T-helper 17 cell (primary cell): ENCODE measurements at regions not wholly inside any gene's neighbourhood (a gene's known extent, or its start where the extent isn't known, plus 50 kb on each side); places are given as distances from the start of the nearest gene placed in this dataset.

Experiments
- ATAC-seq: fragments of 150-1000 bp; cut with Tn5 transposase; 2 replicates; pipeline ENCODE4 v1.10.0; 2021; ENCODE audit warnings: mild to moderate bottlenecking, moderate library complexity
- DNase-seq, 3 donors: peaks; one replicate each; pipeline versions ENCODE4 v3.0.0 to v3.0.0-alpha.2; 2020 to 2021
- H3K9me3 ChIP-seq: one replicate; pipeline ENCODE4 v1.7.0; 2013; ENCODE audit warnings: low read length, mild to moderate bottlenecking; ENCODE audit not compliant: control insufficient read depth, poor library complexity, severe bottlenecking
- H3K27ac Mint-ChIP-seq: one replicate; pipeline ENCODE4 v1.8.0; 2022; ENCODE audit warnings: mild to moderate bottlenecking, moderate library complexity, mixed read lengths
- H3K27me3 Mint-ChIP-seq: one replicate; pipeline ENCODE4 v1.8.0; 2022; ENCODE audit warnings: mixed read lengths
- H3K36me3 Mint-ChIP-seq: one replicate; pipeline ENCODE4 v1.8.0; 2022; ENCODE audit warnings: low read depth, mixed read lengths
- H3K4me1 Mint-ChIP-seq: one replicate; pipeline ENCODE4 v1.8.0; 2022; ENCODE audit warnings: mild to moderate bottlenecking, mixed read lengths
- H3K4me3 Mint-ChIP-seq: one replicate; pipeline ENCODE4 v1.8.0; 2022; ENCODE audit warnings: mild to moderate bottlenecking, moderate library complexity, mixed read lengths

- DNase-seq (no peak), ATAC-seq (no peak)
- no peak overlapping the region for H3K4me3 Mint-ChIP-seq
- no peaks in the 10 kb centered on the region for H3K36me3 Mint-ChIP-seq
- no peak overlapping the region for H3K27ac Mint-ChIP-seq
- H3K9me3 ChIP-seq = no peaks in the 10 kb centered on the region
- H3K27me3 Mint-ChIP-seq = peaks cover 17% of the 10 kb centered on the region
- H3K4me1 Mint-ChIP-seq = no peaks in the 10 kb centered on the region
Observed at GRCh38 chr9:86747711-86748110, 199.6 kb downstream of the GAS1 start.

GRCh38 chr9:86741311-86742208 is 205.7 kb downstream of the GAS1 start:
- no peak for DNase-seq
- ATAC-seq = no peak
- no peak overlapping the region for H3K4me3 Mint-ChIP-seq
- no peaks in the 10 kb centered on the region for H3K9me3 ChIP-seq
- H3K27ac Mint-ChIP-seq = no peak overlapping the region
- peaks cover 10% of the 10 kb centered on the region for H3K27me3 Mint-ChIP-seq
- H3K4me1 Mint-ChIP-seq = no peaks in the 10 kb centered on the region
- no peaks in the 10 kb centered on the region for H3K36me3 Mint-ChIP-seq

DNA sequence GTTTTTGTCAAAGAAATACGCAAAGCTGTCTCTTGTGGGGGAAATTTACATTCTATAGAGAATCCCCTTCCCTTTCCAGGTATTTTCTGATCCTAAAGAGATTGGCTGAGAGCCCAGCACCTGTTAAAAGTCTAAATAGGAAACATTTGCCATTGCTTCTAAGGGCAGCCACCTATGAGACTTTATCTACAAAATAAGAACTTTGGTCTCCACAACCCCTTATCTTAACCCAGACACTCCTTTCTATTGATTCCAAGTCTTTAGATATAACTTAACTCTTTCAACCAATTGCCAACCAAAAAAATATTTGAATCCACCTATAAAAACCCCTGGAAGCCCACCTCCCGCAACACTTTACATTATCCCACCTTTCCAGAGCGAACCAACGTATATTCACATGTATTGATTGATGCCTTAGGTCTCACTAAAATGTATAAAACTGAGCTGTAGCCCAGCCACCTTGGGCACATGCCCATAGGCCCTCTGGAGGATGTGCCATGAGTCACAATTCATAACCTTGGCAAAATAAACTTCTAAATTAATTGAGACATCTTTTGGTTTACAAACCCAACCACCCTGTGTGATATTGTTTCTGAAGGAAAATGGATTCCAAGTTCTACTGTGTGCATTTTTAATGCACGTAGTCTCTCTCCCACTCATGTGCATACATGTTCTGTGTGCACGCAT is 211.4 kb downstream of the GAS1 start:
- Mint-ChIP-seq H3K4me3 (no peak overlapping the region), H3K4me1 (no peaks in the 10 kb centered on the region), H3K27me3 (peaks cover 11% of the 10 kb centered on the region), H3K27ac (no peak overlapping the region), H3K36me3 (no peaks in the 10 kb centered on the region)
- ATAC-seq = no peak
- no peaks in the 10 kb centered on the region for H3K9me3 ChIP-seq
- DNase-seq = no peak

DNA sequence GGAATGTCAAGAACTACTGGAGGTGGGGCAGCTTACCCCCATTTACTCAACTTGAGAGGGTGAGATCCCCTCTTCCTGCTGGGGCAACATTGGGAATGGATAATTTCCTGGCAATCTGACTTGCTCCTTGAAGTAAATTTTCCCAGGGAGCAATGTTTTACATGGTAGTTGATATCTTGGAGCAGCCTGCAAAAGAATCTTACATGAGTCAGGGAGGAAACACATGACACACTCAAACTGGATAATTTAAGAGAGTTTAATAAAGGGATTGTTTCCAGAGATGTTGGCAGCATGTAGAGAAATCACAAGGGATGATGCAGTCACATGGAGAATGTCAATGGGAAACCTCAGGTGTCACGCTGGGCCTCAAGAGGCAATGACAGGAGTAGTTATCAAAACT is 212.5 kb downstream of the GAS1 start:
- Mint-ChIP-seq H3K4me1 (no peaks in the 10 kb centered on the region), H3K4me3 (no peak overlapping the region), H3K36me3 (no peaks in the 10 kb centered on the region), H3K27ac (no peak overlapping the region), H3K27me3 (peaks cover 10% of the 10 kb centered on the region)
- H3K9me3 ChIP-seq = no peaks in the 10 kb centered on the region
- ATAC-seq (no peak), DNase-seq (no peak)

DNA sequence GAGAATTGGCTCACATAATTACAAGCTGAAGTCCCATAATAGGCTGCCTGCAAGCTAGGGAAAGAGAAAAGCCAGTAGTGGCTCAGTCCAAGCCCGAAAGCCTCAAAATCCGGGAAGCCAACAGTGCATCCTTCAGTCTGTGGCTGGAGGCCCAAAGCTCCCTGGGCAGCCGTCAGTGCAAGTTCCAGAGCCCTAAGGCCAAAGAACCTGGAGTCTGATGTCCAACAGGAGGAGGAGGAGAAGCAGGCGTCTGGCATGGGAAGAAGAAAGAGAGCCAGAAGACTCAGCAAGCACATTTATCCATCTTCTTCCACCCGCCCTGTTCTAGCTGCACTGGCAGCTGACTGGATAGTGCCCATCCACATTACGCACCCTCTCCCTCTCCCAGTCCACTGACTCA is 213.4 kb downstream of the GAS1 start:
- no peaks in the 10 kb centered on the region for H3K9me3 ChIP-seq
- Mint-ChIP-seq H3K36me3 (no peaks in the 10 kb centered on the region), H3K27ac (no peak overlapping the region), H3K4me1 (no peaks in the 10 kb centered on the region), H3K4me3 (no peak overlapping the region), H3K27me3 (peaks cover 7% of the 10 kb centered on the region)
- no peak for DNase-seq
- no peak for ATAC-seq

DNA sequence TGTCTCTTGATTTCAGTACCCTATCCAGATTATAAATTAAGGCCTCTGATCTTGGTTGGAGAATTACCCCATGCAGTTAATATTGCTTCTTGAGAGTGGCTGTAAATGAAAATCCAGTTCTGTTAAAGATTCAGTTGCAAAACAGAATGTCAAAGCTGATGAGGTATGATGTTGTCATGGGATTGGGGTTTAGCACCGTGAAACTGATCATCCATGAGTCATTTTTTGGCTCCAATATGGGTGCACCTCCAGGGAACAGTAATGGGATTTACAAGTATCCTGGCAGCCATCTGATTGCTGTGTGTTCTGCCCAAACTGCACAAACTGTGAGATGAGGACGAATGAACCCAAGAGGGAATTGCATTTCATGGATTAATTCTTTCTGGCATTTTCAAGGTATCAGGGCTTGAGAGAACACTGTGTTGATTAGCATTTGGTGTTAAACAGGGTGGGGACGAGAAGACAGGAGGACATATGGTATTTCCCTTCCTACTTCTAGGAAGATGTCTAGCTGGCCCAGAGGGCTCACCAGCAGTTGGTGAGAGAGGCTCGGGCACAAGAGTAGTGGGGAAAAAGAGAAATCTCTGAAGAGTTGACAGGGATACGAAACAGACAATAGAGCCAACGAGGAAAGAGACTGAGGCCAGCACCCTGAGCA is 214.7 kb downstream of the GAS1 start:
- Mint-ChIP-seq H3K4me3 (no peak overlapping the region), H3K4me1 (no peaks in the 10 kb centered on the region)

DNA sequence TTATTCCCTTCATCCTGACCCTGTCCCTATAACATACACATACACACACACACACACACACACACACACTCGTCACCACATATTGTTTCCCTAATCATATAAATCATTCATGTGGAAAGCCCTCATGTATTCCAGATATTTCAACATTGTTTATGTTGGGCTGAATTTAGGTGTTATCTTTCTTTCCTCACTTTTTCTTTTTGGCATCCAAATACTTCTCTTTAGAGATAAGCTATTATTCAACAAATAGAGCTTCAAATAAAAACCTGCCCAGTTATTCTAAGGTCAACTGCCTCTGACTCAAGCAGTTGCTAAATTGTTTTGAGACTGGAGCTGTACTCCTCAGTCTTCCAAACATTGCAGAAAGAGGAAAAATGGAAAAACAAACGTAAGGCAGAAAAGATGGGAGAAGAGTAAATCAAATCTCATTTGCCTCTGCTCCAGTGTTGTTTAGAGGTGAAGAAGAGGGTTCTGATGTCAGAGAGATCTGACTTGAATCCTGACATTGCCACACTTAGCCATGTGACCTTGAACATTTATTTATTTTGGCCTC is 215.7 kb downstream of the GAS1 start:
- H3K27me3 Mint-ChIP-seq = peaks cover 11% of the 10 kb centered on the region
- DNase-seq (no peak), ATAC-seq (no peak)
- H3K4me1 Mint-ChIP-seq = no peaks in the 10 kb centered on the region
- H3K9me3 ChIP-seq = no peaks in the 10 kb centered on the region
- no peak overlapping the region for H3K4me3 Mint-ChIP-seq
- no peak overlapping the region for H3K27ac Mint-ChIP-seq
- no peaks in the 10 kb centered on the region for H3K36me3 Mint-ChIP-seq

More for the DNA sequence above, 214.7 kb downstream of the GAS1 start:
- Mint-ChIP-seq H3K36me3 (no peaks in the 10 kb centered on the region), H3K27me3 (peaks cover 8% of the 10 kb centered on the region), H3K27ac (no peak overlapping the region)
- H3K9me3 ChIP-seq = no peaks in the 10 kb centered on the region
- DNase-seq (no peak), ATAC-seq (no peak)

DNA sequence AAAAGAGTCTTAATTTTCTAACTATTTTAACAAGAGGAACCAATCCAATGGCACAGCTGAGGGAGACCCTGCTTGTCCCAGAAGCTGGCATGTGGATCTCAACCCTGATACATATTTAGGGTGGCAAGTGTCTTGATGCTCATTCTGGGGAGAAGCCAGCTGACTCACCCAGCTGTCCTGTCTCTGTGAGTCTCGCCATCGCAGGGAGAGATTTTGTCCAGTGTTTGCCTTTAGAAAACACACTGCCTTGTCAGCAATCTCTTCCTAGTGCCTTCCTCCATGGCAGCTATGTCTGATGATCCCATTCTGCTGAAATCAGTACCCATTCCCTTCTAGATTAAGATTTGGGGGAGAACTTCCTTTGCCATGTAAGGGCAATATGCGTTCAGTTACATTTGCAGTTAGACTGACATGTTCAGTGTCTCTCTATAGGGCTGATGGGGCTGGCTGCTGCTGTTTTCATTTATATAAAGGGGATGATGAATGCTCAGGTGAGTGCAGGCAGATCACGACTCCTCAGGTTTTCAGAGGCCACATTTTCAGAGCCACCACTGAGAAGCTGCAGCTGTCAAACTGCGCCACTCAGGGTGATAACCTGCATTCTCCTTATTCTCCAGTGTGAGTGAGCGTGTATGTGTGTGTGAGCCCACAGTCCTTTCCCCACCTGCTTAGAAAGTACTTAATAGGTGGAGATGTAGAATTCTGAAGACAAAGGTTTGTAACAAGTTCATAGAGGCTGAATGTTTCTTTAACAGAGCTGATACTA is 217.0 kb downstream of the GAS1 start:
- no peaks in the 10 kb centered on the region for H3K4me1 Mint-ChIP-seq
- ATAC-seq (no peak), DNase-seq (no peak)
- H3K9me3 ChIP-seq = no peaks in the 10 kb centered on the region
- no peaks in the 10 kb centered on the region for H3K36me3 Mint-ChIP-seq
- peaks cover 11% of the 10 kb centered on the region for H3K27me3 Mint-ChIP-seq
- H3K4me3 Mint-ChIP-seq = no peak overlapping the region
- H3K27ac Mint-ChIP-seq = no peak overlapping the region

DNA sequence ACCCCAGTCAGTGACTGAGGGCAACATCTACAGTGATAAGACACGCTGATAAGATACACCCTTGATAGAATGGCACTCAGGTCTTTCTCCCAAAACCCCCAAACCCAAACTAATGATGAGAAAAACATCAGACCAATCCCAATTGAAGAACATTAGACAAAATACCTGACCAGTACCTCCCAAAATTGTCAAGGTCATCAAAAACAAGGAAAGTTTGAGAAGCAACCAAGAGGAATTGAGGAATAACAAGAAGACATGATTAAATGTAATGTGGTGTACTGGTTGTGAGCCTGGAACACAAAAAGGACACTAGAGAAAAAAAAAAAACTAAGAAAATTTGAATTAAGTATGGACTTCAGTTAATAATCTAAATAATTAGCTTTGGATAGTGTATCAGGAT is 222.8 kb downstream of the GAS1 start:
- Mint-ChIP-seq H3K27ac (no peak overlapping the region), H3K4me3 (no peak overlapping the region), H3K36me3 (no peaks in the 10 kb centered on the region), H3K27me3 (peaks cover 28% of the 10 kb centered on the region), H3K4me1 (peaks cover 2% of the 10 kb centered on the region)
- ATAC-seq = no peak
- no peaks in the 10 kb centered on the region for H3K9me3 ChIP-seq
- no peak for DNase-seq

GRCh38 chr9:86723346-86723745 is 224.0 kb downstream of the GAS1 start:
- H3K4me1 Mint-ChIP-seq = peaks cover 2% of the 10 kb centered on the region
- H3K4me3 Mint-ChIP-seq = no peak overlapping the region
- no peak for ATAC-seq
- no peak overlapping the region for H3K27ac Mint-ChIP-seq
- H3K36me3 Mint-ChIP-seq = no peaks in the 10 kb centered on the region
- DNase-seq = no peak
- no peaks in the 10 kb centered on the region for H3K9me3 ChIP-seq
- peaks cover 29% of the 10 kb centered on the region for H3K27me3 Mint-ChIP-seq

GRCh38 chr9:86722706-86723075 is 224.6 kb downstream of the GAS1 start:
- Mint-ChIP-seq H3K27ac (no peak overlapping the region), H3K4me1 (peaks cover 2% of the 10 kb centered on the region), H3K27me3 (peaks cover 30% of the 10 kb centered on the region), H3K36me3 (no peaks in the 10 kb centered on the region), H3K4me3 (no peak overlapping the region)
- H3K9me3 ChIP-seq = no peaks in the 10 kb centered on the region
- no peak for DNase-seq
- no peak for ATAC-seq

GRCh38 chr9:86721843-86722705 is 225.2 kb downstream of the GAS1 start:
- no peak for ATAC-seq
- H3K4me1 Mint-ChIP-seq = peaks cover 2% of the 10 kb centered on the region
- no peaks in the 10 kb centered on the region for H3K36me3 Mint-ChIP-seq
- no peak overlapping the region for H3K4me3 Mint-ChIP-seq
- no peaks in the 10 kb centered on the region for H3K9me3 ChIP-seq
- peaks cover 33% of the 10 kb centered on the region for H3K27me3 Mint-ChIP-seq
- H3K27ac Mint-ChIP-seq = no peak overlapping the region
- DNase-seq = no peak
